HUDEP-2 (cell line): ENCODE measurements at regions not wholly inside any gene's neighbourhood (a gene's known extent, or its start where the extent isn't known, plus 50 kb on each side); places are given as distances from the start of the nearest gene placed in this dataset.

ENCODE experiments used
- DNase-seq, 76 experiments: peaks; one replicate each; lab custom pipeline; 2025; ENCODE audit not compliant: unreplicated experiment in 76 of 76; lab: John Stamatoyannopoulos, UW

DNA sequence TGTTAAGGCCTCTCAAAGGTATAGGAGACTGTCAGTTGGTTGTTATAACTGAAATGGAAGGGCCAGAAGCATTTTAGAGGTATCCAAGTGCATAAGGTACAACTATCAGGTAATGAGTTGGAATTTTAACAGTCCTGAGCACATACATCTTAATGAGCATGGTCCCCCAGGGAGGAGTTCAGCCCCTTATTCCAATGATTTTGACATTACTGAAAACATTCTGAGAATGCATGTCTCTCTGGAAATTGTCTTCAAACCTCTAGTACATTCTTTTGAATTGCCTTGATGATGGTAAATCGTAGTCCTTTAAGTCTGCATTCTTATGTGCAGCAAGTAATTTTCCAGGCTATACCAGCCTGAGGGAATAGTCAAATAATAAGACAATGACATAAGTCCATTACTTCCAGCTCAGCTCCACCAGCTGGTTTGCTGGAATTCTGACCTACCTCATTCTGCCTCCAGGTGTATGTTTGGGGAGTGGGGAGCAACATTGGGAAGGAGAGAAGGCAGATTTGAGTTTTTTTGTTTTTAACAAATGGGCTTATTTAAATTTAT, 239.2 kb downstream of the MSRB3 start:
- DNase-seq = no peak

DNA sequence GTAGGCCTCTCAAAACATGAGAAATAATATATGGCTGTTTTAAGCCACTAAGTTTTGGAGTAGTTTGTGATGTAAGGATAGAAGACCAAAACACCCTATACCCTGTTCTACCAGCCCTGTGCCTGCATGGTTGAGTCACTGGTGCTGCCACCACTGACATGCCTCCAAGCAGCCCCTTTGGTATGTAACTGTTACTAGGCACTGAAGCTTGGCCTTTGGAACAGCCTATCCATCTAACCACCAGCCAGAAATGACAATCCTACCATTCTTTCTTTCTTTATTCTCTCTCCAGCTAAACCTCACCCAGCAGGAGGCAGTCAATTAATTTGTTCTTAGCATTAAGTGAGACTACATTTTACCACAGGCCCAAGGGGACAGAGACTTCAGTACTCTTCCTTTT, 240.3 kb downstream of the MSRB3 start:
- no peak for DNase-seq

DNA sequence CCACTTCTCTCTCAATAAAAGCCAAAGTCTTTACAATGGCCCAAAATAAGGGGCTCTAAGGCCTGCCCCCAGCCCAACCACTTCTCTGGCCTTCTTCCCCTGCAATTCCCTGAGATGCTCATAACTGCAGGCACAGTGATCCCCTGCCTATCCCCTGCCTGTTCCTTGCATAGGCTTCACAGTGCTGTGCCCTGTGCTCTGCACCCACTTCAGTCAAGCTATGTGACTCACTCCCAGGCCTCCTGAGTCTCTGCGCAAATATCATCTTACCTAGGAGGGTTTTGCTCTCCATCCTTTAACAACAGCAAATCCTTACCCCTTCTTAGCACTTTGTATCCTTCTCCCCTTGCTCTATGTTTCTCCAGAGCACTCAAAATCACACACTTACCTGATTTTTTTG, 242.2 kb downstream of the MSRB3 start:
- no peak for DNase-seq

DNA sequence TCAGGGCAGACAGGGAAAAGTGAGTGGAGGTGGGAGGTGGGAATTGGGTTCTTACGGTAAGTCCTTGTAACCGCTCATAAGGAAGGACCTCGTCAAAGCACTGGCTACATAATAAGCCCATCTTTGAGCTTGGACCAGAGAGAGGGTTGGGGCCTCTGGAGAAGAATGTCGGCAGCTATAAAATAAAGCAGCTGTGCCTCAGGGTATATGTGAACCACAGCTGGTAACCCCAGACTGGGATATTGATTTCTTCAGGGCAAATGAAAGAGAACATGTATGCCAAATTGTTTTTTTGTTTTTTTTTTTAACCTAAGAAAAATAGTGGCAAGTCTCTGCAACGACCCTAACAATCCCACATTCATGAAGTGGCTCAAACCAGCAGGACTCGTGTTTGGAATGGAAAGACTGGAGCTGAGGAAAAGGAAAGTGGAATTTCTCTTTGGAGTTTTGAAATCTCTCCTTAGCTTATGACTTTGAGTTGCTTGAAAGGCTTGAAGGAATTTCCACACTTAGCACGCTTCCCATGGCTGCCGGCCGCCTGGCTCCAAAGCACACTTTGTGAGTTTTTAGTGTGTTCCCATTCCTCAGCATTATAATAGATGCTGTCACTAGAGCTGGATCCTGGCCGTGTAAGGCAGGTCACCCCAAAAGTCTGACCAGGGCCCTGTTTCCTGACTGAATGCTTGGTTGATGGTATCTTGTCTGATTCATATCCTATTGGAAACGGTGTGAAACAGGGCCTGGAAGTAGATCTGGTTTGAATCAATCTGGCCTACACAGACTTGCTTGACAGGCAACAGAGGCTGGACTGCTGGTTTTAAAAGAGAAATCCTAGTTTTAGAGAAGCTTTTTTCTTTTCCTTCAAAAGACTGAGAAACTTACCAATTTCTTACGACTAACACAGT, 244.7 kb downstream of the MSRB3 start:
- no peak for DNase-seq

DNA sequence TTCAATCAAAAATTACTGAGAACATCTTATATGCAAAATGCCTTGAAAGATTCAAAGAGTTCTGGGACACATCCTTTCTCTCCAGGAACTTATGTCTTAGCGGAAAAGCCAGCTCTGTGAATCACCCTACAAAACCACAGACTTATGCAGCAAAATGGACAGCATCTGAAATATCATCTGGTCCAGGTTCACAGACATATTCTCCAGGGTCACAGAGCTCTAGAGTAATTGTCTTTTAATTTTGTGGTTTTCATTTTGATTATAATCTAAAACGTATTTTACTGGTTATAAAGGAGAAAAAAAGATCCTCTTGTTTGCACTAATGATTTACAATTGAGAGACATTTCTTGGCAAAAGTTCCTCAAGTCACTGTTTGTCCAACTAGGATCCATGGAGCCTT, 246.2 kb downstream of the MSRB3 start:
- DNase-seq = no peak

DNA sequence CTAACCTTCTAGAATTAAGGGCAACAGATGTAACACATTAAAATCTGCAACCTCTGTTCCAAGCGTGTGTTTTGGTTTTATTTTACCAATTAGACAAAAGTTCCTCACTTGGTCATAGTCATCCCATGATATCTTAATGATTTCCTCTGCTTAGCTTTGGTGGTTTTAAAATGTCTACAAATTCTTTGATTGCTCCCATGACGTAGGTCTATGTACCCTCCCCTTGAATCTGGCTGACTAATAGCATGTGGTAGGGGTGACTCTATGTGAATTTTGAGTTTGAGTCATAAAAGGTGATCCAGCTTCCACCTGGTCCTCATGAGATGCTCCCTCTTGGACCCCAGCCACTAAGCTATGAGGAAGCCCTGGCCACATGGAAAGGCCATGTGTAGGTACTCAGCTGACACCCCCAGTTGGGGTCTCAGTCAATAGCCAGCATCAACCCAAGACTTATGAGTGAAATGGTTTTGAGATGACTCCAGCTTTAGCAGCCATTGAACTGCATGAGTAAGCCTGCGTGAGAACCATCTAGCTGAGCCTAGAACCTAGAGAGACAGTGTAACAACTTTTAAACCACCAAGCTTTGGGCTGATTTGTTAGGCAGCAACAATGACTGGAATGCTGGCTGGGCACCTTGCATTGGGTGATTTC, 247.1 kb downstream of the MSRB3 start:
- DNase-seq = no peak

DNA sequence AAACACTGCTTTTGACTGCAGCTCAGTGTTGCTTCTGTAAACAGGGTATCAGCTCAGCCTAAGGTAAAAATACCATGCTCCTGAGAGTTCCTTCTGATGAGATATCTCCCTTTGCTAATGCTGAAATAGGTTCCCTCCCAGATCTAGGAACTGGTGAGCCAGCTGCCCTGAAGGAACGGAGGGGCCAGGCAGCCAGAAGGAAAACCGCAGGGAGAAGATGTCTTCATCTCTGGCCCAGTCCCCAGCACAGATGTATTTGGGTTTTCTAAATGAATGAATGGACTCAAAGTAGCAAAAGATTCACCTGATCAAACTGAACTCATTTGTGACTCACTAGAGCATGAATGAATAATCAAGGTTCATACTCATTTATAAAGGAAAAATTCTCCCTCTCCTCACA, 247.8 kb downstream of the MSRB3 start:
- no peak for DNase-seq

DNA sequence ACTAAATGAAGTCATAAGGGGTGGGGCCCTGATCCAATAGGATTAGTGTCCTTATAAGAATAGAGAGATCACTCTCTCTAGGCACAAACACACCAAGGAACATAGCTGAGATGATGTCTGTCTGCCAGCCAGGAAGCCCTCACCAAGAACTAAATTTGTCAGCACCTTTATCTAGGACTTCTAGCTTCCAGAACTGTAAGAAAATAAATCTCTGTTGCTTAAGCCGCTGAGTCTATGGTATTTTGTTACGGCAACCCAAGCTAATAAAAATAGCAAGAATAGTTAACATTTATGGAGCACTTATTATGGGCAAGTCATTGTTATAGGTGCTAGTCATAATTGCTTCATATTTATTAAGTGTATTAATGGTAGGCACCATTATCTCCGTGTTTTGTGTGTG, 249.6 kb downstream of the MSRB3 start:
- DNase-seq = no peak

DNA sequence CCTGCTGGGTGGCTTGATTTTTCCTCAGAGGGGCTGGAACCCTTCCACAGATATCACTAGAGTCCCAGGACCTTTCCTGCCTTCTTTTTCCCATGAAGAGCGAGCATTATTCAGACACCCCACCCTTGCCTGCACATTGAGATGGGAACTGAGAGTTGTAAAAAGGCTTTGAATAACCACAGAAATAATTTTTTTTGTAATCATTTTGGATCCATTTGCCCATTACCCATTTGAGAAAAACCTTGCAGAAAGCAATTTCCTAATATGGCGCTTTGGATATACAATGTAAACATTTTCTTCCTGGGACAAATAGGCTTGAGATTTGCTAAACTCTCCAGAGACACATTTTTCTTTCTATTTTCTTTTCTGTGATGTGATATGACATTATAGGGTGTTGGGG, 250.6 kb downstream of the MSRB3 start:
- DNase-seq = no peak

DNA sequence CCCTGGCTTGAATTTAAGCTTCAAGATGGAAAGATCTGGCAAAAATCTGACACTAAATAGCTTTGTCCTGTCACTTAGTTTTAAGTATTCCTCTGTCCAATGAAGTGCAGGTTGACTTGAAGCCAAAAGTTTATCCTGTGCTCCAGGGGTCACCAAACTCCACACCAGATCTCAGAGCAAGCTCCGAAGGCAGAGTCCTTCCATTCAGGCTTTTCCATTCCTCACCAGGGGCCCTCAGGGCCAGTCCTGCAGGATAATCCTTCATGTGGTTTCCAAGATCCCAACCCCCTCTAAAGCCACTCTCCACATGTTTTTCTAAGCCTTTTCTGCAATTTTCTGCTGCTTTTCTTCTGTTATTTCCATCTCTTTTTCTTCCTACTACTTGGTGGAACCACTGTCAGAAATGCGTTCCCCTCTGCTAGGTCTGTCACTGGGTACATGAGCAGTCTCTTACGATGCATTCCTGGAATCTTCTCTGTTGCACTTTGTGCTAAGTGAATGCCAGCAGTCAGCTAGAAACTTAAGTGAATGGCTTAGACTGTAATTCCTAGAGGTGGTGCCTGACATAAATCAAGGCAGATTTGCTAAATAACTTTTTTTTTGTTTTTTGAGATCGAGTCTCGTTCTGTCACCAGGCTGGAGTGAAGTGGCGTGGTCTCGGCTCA, 251.4 kb downstream of the MSRB3 start:
- no peak for DNase-seq

DNA sequence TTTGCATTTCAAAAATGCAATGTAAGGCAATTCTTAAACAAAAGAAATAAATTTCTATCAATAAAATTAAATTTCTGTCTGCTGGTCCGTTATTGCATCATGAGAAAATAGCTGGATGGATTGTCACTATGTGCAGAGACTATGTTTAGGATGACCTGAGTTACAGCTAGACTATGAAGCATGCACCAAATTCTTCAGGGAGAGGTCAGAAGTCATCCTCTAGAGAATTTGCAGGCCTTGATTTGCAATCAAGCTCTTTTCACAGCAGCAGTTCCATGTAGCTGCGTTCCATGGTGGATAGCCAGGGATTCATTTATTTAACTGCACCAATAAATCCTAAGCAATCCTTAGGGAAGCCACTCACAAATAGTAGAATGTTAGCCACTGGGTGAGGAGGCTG, 253.7 kb downstream of the MSRB3 start:
- DNase-seq = no peak

DNA sequence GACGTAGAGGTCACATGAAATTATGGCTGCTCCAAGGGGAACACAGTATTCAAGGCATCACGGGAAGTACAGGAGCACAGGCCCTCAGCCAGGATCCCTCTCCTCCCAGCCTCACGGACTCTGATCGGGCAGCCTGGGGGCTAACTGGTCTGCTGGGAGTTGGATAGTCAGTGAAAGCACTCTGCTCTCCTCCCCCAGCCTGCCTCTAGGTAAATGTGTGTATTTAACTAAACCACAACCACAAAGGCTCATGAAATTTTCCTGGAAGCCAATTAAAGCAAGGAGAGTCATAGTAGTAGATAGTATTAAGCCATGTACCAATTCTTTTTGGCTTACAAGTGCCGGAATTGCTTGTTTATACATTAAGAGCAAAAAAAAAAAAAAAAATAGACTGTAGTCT, 254.3 kb downstream of the MSRB3 start:
- no peak for DNase-seq

DNA sequence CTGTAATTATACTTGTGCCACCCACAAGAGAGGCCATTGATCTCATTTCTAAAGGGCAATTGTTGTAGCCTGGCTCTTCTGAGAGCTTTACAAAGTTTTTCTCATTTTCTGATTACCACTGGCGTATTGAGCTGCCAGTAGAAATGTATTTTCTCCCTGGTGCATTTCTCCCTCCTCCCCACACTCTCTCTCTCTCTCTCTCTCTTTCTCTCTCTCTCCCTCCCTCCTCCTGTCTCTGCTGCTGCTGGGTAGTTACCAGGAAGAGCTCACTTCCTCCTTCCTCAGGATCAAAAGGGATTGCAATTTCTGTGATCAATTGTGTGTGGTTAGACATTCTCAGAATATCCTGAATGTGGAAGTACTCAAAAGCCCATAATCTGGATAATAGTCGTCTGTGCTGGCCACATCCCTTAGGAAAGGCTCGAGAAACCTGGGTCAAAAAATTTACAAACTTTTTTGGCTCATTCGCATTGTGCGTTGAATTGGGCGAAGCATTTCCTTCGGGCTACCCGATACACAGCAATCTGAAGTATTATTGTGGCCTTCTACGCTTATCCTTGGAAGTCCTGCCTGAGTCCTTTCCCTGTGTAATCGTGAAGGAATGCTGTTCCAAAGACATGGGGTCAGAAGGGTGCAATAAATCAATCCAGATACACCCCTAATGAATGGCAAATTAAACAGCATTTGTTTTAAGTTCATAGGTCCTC, 254.8 kb downstream of the MSRB3 start:
- DNase-seq = no peak

DNA sequence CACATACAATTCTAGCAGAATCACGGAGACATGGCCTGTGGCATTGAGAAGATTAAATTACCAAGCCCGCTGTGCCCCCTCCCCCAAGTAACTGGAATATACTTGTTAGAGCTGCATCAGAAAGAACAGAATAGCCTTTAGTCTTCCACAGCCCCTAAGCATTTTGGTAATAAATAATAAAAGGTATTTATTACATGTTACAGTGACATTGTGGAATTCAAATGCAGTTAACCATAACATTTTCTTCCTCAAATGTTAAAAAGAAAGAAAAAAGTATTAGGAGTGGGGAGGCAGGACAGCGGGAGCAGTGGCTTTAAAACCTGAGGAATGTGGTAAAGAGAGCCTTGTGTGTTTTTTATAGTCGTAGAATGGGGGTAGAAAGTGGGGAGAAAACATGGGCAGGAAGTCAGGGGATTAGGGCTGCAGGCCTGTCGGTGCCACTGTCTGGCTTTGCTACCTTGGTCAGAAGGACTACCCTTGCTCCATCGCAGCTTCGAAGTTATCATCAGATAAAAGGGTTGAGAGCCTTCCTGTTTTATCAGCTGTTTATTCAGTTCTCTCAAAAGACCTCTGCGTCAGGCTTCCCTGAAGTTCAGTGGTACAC, 255.9 kb downstream of the MSRB3 start:
- no peak for DNase-seq

DNA sequence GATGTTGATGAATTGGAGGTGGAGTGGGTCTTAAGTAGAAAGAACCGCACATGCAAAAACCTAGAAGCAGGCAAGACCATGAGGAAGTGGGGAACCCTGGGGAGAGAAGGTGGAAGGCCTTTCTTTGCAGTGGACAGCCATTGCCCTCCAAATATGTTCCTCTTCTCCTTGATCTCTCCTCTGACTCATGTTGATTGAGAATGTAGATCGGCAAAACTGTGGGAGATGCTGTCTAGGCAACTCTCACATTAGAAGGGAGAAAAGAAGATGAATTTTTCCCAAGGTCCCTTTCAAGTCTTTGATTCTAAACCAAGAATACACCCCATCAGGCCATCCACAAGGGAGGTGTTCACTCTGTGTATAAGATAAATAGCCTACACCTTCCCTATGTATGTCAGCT, 257.5 kb downstream of the MSRB3 start:
- no peak for DNase-seq

DNA sequence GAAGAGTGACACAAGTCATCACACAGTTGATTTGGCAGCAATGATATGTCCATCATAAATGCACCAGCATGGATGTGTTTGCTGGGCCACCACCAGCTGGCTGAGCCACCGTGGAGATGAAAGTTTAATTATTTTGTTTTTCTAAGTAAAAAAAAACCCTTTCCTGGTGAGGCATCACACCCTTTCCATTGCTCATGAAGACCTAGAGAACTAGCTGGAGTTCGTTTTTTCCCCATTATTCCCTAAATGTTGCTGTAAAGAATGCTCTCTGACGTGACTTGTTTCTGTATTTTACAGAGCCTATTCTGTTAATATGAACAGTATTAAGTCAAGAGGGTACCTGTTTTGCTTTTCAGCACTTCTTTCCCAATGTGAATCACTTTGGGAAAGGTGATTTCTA, 257.9 kb downstream of the MSRB3 start:
- no peak for DNase-seq

DNA sequence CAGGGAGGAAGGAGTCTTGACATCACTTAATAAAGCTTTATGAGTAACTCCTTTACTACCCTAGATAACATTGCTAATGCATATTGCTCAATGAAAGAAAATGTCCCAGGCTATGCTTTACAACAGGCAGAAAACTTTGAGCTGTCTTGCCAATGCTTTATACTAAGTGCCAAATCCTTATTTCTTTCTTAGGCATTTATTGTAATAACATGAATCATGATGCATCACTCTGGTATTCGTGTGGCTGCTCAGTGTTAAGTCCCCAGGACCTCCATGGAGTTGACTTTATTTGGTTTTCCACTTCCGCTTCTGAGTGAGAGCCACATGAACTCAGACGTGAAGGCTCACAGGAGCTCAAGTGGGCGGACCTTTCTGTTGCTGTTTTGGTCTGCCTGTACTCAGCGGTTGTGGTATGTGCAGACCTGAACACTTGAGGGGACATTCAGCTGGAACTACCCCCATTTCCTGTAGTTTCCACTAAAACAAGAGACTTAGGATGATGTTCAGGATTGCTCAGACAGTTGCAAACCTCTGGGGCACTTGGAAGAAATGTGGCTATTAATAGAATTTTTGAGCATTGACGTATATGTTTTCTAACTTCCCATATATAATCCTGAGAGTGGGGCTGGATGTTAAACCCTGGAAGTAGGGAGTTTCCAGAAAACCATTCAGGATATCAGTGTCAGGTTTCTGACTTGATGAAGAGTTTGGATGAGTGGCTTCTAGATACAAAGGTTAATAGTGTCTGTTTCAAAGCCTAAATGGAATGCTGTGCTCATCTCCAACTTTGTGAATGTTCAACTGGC, 258.6 kb downstream of the MSRB3 start:
- DNase-seq = no peak

DNA sequence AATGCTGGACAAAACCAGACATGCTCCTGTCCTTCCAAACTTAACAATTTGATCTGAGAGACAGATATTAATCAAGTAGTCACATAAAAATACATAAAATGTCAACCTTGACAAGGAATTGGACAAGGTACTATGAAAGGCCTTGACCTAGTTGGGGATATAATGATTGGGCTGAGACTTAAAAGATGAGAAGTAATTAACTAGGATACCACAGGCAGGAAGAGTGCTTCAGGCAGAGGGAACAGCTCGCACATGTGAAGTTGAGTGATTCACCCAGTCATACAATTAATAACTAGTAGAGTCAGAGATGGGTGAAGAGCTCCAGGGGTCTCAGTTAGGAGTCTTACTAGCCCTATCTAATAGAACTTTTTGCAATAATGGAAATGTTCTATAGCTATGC, 259.5 kb downstream of the MSRB3 start:
- DNase-seq = no peak

DNA sequence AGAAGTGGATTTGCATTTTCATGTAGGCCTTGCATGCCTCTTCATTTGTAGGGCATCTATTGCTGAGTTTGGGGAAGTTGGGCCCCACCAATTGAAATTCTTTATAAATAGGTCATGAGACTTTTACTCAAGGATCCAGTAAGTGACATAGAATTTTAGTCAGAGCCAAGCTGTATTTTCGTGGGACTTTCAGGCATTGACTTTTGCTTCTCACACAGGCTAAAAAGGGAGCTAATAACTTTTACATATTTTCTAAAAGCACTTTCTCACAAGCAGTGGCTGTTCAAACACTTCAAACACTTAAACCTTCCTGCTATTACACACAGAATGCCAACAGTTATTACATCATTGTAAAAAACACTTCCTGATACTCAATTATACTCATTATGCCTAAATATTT, 260.5 kb downstream of the MSRB3 start:
- DNase-seq = no peak

DNA sequence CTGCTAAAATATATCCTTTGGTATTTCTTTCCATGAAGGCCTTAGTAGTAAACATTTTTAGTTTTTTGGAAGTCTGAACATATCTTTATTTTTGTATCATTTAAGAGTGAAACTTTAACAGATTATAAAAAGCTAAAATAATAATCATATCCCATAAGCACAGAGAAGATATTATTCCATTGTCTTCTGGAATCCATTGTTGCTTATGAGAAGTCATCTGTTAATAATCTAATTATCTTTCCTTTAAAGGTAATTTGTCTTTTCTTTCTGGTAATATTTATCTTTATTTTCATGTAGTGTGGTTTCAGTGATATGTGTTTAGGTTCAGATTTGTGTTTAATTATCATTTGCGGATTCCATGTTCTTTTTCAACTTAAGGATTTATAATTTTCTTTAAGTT, 261.7 kb downstream of the MSRB3 start:
- no peak for DNase-seq
